GM12878 (cell line): ENCODE measurements at regions not wholly inside any gene's neighbourhood (a gene's known extent, or its start where the extent isn't known, plus 50 kb on each side); places are given as distances from the start of the nearest gene placed in this dataset.

Source experiments
- ATAC-seq: fragments of 200-7000 bp; cut with Tn5 transposase; 3 replicates; pipeline ENCODE4 v1.9.1; 2020; ENCODE audit warnings: mild to moderate bottlenecking, moderate library complexity
- BruUV-seq: library from RNA; stranded (reverse); fragments of 400-500 nt; replicated peaks from 2 replicates; lab custom pipeline; 2021; lab: Mats Ljungman, UMichigan
- CTCF ChIA-PET: fragments of 300-600 bp; sonication (Branson Sonifier 250); formaldehyde crosslinking; extraction: SDS; loops from one replicate; lab custom pipeline; 2021; ENCODE audit warnings: inconsistent platforms; lab: Yijun Ruan, JAX
- POLR2A ChIA-PET: fragments of 350-600 bp; formaldehyde crosslinking; extraction: SDS; loops from one replicate; lab custom pipeline; 2021; ENCODE audit warnings: inconsistent platforms; lab: Charles Lee
- RAD21 ChIA-PET: fragments of 300-600 bp; sonication (Branson Sonifier 250); formaldehyde crosslinking; loops from one replicate; lab custom pipeline; 2023; ENCODE audit warnings: antibody characterized with exemption; ENCODE audit not compliant: unreplicated experiment; lab: Charles Lee
- SMC1A ChIA-PET: fragments of 300-600 bp; sonication (Branson Sonifier 250); formaldehyde crosslinking; loops from one replicate; lab custom pipeline; 2023; ENCODE audit not compliant: unreplicated experiment, uncharacterized antibody; lab: Charles Lee
- DNase-seq: peaks from one replicate; pipeline ENCODE4 v3.0.0-alpha.2; 2011; ENCODE audit warnings: low read depth, low spot score
- FAIRE-seq: peaks from 3 replicates; lab custom pipeline; 2011; peaks lifted over from hg19 to GRCh38; lab: Jason Lieb, UNC
- H2AFZ ChIP-seq: 2 replicates; pipeline ENCODE4 v1.6.0; 2011; ENCODE audit warnings: low read depth, low read length, control low read depth; ENCODE audit not compliant: control insufficient read depth
- H3K27ac ChIP-seq: 2 replicates; pipeline ENCODE4 v1.5.1; 2011; ENCODE audit warnings: control low read depth; ENCODE audit not compliant: control insufficient read depth, insufficient read depth
- H3K27me3 ChIP-seq, 2 experiments: replicated peaks in 1 of 2; 2 replicates each; pipeline versions ENCODE4 v1.6.0 to v1.6.1; 2011; ENCODE audit warnings: low read length in 1 of 2; ENCODE audit not compliant: control insufficient read depth in 2 of 2, insufficient read depth in 2 of 2
- H3K36me3 ChIP-seq, 2 experiments: 2 replicates each; pipeline ENCODE4 v1.5.1; 2011; ENCODE audit warnings: low read length in 1 of 2; ENCODE audit not compliant: control insufficient read depth in 2 of 2, insufficient read depth in 2 of 2
- H3K4me1 ChIP-seq: 2 replicates; pipeline ENCODE4 v1.6.1; 2011; ENCODE audit warnings: mild to moderate bottlenecking, low read length, moderate library complexity, mixed read lengths; ENCODE audit not compliant: control insufficient read depth, insufficient read depth
- H3K4me2 ChIP-seq: 2 replicates; pipeline ENCODE4 v1.6.0; 2011; ENCODE audit warnings: control low read depth; ENCODE audit not compliant: control insufficient read depth, insufficient read depth
- H3K4me3 ChIP-seq: fragments of 200-600 bp; sonication (generic); 2 replicates; pipeline ENCODE4 v1.5.1; 2016
- H3K79me2 ChIP-seq: 2 replicates; pipeline ENCODE4 v1.6.0; 2011; ENCODE audit warnings: low read length; ENCODE audit not compliant: control insufficient read depth, insufficient read depth
- H3K9ac ChIP-seq: 2 replicates; pipeline ENCODE4 v1.8.0; 2011; ENCODE audit warnings: low read length, control low read depth, mixed read lengths; ENCODE audit not compliant: control insufficient read depth, insufficient read depth
- H3K9me3 ChIP-seq: replicated peaks from 3 replicates; pipeline ENCODE4 v1.5.1; 2011; ENCODE audit warnings: mild to moderate bottlenecking, low read length; ENCODE audit not compliant: control insufficient read depth, insufficient read depth
- H4K20me1 ChIP-seq: 2 replicates; pipeline ENCODE4 v1.6.0; 2011; ENCODE audit not compliant: control insufficient read depth, insufficient read depth
- BHLHE40 ChIP-seq, 2 experiments: fragments of 450-650 bp in 1 of 2; IDR thresholded peaks; 2 replicates each; pipeline ENCODE4 v1.6.1; 2011 to 2017; ENCODE audit warnings: low read depth in 2 of 2, borderline replicate concordance in 1 of 2, improper control_type of control experiment in 1 of 2, low read length in 1 of 2, mild to moderate bottlenecking in 1 of 2
- EGR1 ChIP-seq, 2 experiments: IDR thresholded peaks; 1 replicate in 1 of 2; 2 replicates in 1 of 2; pipeline ENCODE4 v1.6.1; 2011 to 2012; ENCODE audit warnings: low read depth in 2 of 2, low read length in 2 of 2, borderline replicate concordance in 1 of 2, mild to moderate bottlenecking in 1 of 2, moderate library complexity in 1 of 2
- JUNB ChIP-seq: IDR thresholded peaks from 2 replicates; pipeline ENCODE4 v1.6.1; 2016; ENCODE audit warnings: antibody characterized with exemption, mild to moderate bottlenecking
- KLF5 ChIP-seq: fragments of 450-650 bp; IDR thresholded peaks from 2 replicates; pipeline ENCODE4 v1.6.1; 2014; ENCODE audit warnings: mild to moderate bottlenecking; ENCODE audit not compliant: partially characterized antibody
- NR2C1 ChIP-seq: fragments of 450-650 bp; IDR thresholded peaks from 2 replicates; pipeline ENCODE4 v1.6.1; 2017; ENCODE audit warnings: antibody characterized with exemption, mild to moderate bottlenecking, moderate library complexity
- NRF1 ChIP-seq: conservative IDR thresholded peaks from 2 replicates; pipeline ENCODE4 v1.6.1; 2011; ENCODE audit warnings: mild to moderate bottlenecking, low read depth, low read length, improper control_type of control experiment
- SUZ12 ChIP-seq: fragments of 200-600 bp; sonication (generic); IDR thresholded peaks from one replicate; pipeline ENCODE4 v1.6.1; 2018; ENCODE audit warnings: antibody characterized with exemption, mild to moderate bottlenecking; ENCODE audit not compliant: unreplicated experiment
- ZNF384 ChIP-seq: IDR thresholded peaks from 2 replicates; pipeline ENCODE4 v1.6.1; 2012; ENCODE audit warnings: low read depth, mild to moderate bottlenecking, low read length, improper control_type of control experiment, borderline replicate concordance
- WGBS: methylation state at CpG from one replicate; pipeline ENCODE4 v1.1.6; 2016; ENCODE audit warnings: low lambda C conversion rate; ENCODE audit not compliant: insufficient replicate concordance, insufficient coverage; ENCODE audit errors: missing lambda C conversion rate; 5-methylcytosine and 5-hydroxymethylcytosine counted together
- in situ Hi-C: fragments of 300-500 bp; cut with MboI; formaldehyde crosslinking; loops from 9 replicates; pipeline ENCODE4 v1.14.3; 2018; ENCODE audit warnings: mixed read lengths
- intact Hi-C: fragments of 100-400 bp; cut with micrococcal nuclease; formaldehyde crosslinking; loops from one replicate; pipeline ENCODE4 v1.14.2; 2022; ENCODE audit not compliant: unreplicated experiment

DNA sequence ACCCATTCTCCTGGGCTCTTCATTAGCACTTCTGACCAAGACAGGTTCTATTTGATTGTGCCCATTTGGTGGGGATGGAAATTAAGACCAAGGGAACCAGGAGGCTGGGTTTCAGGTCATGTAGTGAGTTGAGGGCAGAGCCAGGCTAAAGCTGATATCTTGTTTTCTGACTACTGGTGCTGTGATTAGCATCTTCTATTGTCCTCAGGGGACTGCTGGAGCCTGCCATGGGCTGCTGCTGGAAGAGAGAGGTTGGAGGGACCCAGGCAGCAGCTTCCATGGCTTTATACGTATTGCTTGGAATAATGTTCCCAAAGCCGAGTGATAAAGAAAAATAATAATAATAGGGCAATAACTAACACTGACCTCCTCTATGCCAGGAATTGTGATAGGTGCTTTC lies 211.4 kb upstream of the ROPN1 start:
- Histone ChIP-seq H3K9ac (no peak overlapping the region), H2AFZ (no peak overlapping the region), H3K27ac (no peak overlapping the region), H4K20me1 (no peaks in the 10 kb centered on the region), H3K4me2 (no peak overlapping the region), H3K4me1 (peaks cover 19% of the 10 kb centered on the region), H3K36me3 (no peaks in the 10 kb centered on the region), H3K9me3 (no peaks in the 10 kb centered on the region), H3K27me3 (no peaks in the 10 kb centered on the region; a peak in 1 of 4 replicates), H3K79me2 (no peaks in the 10 kb centered on the region), H3K4me3 (no peak overlapping the region)
- no peak for DNase-seq
- no peak for TF ChIP-seq EGR1 (IDR thresholded peaks at IDR 0.05; ENCODE audit: borderline replicate concordance in 1 of 2, low read depth in 2 of 2, low read length in 2 of 2)
- no peak for TF ChIP-seq KLF5
- TF ChIP-seq NR2C1: no peak
- no peak for TF ChIP-seq SUZ12
- no peak for TF ChIP-seq NRF1
- no peak for TF ChIP-seq BHLHE40 (IDR thresholded peaks at IDR 0.05; ENCODE audit: borderline replicate concordance in 1 of 2, low read depth in 2 of 2, low read length in 1 of 2)
- TF ChIP-seq ZNF384: no peak
- TF ChIP-seq JUNB: no peak
- ChIA-PET POLR2A (no interaction called here), SMC1A (interaction anchor here (0.7 to 1.7 kb wide), 4 partner anchors 9 to 123 kb away, joined by 3 to 4 read pairs (median 3); no protein-coding TSS in a partner anchor), RAD21 (no interaction called here), CTCF (no interaction called here)
- BruUV-seq: no TSS peak
- no peak for ATAC-seq
- intact Hi-C loops: no loop called here
- in situ Hi-C loops: no loop called here
- FAIRE-seq: no peak
- WGBS: 100% methylated on average over 2 of the region's 2 CpGs
